ENCODE measurements at regions not wholly inside any gene's neighbourhood (a gene's known extent, or its start where the extent isn't known, plus 50 kb on each side); places are given as distances from the start of the nearest gene placed in this dataset.

DNA sequence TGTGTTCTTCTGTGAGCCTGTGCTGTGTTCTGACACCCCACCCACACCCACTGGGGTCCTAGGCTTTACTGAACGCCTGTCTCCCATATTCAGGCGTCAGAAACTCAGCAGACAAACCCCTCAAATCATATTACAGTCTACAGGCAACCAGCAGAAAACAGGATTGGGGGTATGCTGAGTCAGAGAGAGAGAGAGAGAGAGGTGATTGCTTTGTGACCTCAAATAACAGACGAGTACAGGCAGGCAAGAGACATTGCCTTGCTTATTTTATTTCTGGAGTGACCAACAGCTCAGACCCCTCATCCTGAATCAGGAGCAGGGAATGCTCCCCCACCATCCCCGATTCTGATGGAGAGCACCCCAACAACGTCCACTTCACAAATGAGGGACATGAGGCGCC is 473.9 kb downstream of the PMP22 start:
- TF ChIP-seq, protein P1, sequence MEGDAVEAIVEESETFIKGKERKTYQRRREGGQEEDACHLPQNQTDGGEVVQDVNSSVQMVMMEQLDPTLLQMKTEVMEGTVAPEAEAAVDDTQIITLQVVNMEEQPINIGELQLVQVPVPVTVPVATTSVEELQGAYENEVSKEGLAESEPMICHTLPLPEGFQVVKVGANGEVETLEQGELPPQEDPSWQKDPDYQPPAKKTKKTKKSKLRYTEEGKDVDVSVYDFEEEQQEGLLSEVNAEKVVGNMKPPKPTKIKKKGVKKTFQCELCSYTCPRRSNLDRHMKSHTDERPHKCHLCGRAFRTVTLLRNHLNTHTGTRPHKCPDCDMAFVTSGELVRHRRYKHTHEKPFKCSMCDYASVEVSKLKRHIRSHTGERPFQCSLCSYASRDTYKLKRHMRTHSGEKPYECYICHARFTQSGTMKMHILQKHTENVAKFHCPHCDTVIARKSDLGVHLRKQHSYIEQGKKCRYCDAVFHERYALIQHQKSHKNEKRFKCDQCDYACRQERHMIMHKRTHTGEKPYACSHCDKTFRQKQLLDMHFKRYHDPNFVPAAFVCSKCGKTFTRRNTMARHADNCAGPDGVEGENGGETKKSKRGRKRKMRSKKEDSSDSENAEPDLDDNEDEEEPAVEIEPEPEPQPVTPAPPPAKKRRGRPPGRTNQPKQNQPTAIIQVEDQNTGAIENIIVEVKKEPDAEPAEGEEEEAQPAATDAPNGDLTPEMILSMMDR (IDR thresholded peaks at IDR 0.05), result no peak
- TF ChIP-seq POLR2A (IDR thresholded peaks at IDR 0.05), result no peak

Measured in Peyer's patch (tissue), 4 donors.